ENCODE measurements at regions not wholly inside any gene's neighbourhood (a gene's known extent, or its start where the extent isn't known, plus 50 kb on each side); places are given as distances from the start of the nearest gene placed in this dataset.
A peak's percentile ranks its signal among the peaks of the same experiment; 100 is the strongest.

DNA sequence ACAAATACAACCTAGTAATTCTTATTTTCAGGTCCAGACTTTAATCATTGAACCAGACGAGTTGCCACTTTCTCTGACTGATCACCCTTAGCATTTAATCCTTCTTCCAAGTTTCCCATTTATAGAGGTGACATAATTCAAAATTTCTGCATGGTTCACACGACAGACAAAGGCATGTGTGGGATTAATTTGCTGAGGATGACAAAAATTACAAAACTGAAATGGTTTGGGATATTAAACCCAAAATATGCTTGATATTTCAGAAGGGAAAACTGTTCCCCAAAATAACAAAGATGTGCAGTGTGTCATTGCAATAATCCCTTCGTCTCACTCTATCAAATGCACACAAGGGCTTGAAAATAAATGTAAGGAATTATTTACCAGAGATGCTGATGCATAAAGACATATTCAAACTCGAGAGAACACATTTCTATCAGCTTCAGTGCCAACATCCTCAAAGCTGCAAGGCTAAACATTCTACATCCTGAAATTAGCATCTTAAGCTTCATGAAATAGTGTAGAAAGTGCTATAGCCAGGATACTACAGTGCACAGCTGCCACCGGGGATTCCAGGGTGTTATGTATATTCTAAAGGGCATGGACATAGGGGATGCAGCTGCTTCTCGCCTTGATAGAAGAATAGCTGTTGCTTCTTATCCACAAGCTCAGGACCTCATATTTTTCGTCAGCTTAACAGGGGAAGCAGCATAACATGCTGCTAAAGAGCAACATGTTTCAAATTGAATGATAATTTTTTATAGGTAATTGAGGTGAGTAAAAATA lies 198.7 kb upstream of the SLITRK1 start:
- Histone ChIP-seq H3K4me3 (ENCODE audit: low read length in 2 of 2) (no peak overlapping the region), H3K9me3 (ENCODE audit: control insufficient read depth in 2 of 2, insufficient read depth in 1 of 2, low read length in 1 of 2) (peaks cover 0 to 4% of the 10 kb centered on the region in 2 donors), H3K27ac (ENCODE audit: low read depth in 1 of 2, low read length in 1 of 2) (no peak overlapping the region), H3K27me3 (ENCODE audit: control insufficient read depth in 2 of 2, insufficient read depth in 1 of 2, low read length in 1 of 2) (no peaks in the 10 kb centered on the region), H3K4me1 (ENCODE audit: control insufficient read depth in 2 of 2, insufficient read depth in 2 of 2, low read length in 2 of 2) (no peaks in the 10 kb centered on the region), H3K36me3 (ENCODE audit: control insufficient read depth in 2 of 2, insufficient read depth in 2 of 2, low read length in 1 of 2) (no peaks in the 10 kb centered on the region)
- DNase-seq (ENCODE audit: low read depth in 6 of 9, low spot score in 9 of 9), result no peak
- 91% methylated on average over 7 of the region's 7 CpGs for WGBS

DNA sequence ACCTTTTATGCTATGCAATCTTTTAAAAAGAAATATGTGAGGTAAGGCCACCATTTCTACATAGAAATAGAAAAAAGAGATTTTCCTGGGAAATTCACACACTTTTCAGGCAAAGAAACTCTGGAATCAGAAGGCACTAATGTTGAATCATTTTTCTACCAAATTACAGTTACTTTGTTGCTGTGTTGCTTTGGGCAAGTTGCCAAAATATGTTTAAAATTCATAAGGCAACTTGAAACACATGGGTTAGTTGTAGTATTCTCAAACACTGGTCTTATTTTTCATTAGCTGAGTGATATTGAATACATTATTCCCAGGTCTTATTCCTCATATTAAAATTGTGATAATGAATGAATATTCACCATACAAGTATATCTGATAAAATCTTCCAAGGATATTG lies 195.0 kb upstream of the SLITRK1 start:
- DNase-seq (ENCODE audit: low read depth in 6 of 9, low spot score in 9 of 9), result no peak
- no peaks in the 10 kb centered on the region for H3K4me1 ChIP-seq (ENCODE audit: control insufficient read depth in 2 of 2, insufficient read depth in 2 of 2, low read length in 2 of 2)

DNA sequence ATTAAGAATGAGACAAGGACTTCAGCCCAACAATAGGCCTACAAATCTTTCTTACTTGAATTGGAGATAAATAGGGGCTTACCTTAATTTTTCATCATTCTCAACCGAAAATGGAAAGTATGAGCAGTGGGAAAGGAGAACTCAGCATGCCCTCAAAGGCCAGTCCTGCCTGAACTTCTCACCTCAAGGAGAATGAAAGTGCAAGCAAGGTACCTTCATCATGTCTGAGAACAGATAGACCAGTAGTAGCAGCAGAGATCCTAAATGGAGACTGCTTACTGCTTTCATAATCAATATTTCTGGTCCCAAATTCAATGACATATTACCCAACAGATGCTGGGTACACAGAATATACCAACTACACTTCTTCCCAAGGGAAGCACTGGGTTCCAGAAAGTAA lies 194.0 kb upstream of the SLITRK1 start:
- no peaks in the 10 kb centered on the region for H3K9me3 ChIP-seq (ENCODE audit: control insufficient read depth in 2 of 2, insufficient read depth in 1 of 2, low read length in 1 of 2)
- H3K27me3 ChIP-seq (ENCODE audit: control insufficient read depth in 2 of 2, insufficient read depth in 1 of 2, low read length in 1 of 2), result no peaks in the 10 kb centered on the region
- WGBS, result 90% methylated on average over 1 of the region's 1 CpG
- DNase-seq (ENCODE audit: low read depth in 6 of 9, low spot score in 9 of 9), result no peak
- H3K36me3 ChIP-seq (ENCODE audit: control insufficient read depth in 2 of 2, insufficient read depth in 2 of 2, low read length in 1 of 2), result no peaks in the 10 kb centered on the region
- H3K27ac ChIP-seq (ENCODE audit: low read depth in 1 of 2, low read length in 1 of 2), result no peak overlapping the region
- H3K4me1 ChIP-seq (ENCODE audit: control insufficient read depth in 2 of 2, insufficient read depth in 2 of 2, low read length in 2 of 2), result no peaks in the 10 kb centered on the region
- no peak overlapping the region for H3K4me3 ChIP-seq (ENCODE audit: low read length in 2 of 2)

More for the DNA sequence above, 195.0 kb upstream of the SLITRK1 start:
- Histone ChIP-seq H3K36me3 (ENCODE audit: control insufficient read depth in 2 of 2, insufficient read depth in 2 of 2, low read length in 1 of 2) (no peaks in the 10 kb centered on the region), H3K27ac (ENCODE audit: low read depth in 1 of 2, low read length in 1 of 2) (no peak overlapping the region), H3K4me3 (ENCODE audit: low read length in 2 of 2) (no peak overlapping the region), H3K9me3 (ENCODE audit: control insufficient read depth in 2 of 2, insufficient read depth in 1 of 2, low read length in 1 of 2) (no peaks in the 10 kb centered on the region), H3K27me3 (ENCODE audit: control insufficient read depth in 2 of 2, insufficient read depth in 1 of 2, low read length in 1 of 2) (no peaks in the 10 kb centered on the region)

DNA sequence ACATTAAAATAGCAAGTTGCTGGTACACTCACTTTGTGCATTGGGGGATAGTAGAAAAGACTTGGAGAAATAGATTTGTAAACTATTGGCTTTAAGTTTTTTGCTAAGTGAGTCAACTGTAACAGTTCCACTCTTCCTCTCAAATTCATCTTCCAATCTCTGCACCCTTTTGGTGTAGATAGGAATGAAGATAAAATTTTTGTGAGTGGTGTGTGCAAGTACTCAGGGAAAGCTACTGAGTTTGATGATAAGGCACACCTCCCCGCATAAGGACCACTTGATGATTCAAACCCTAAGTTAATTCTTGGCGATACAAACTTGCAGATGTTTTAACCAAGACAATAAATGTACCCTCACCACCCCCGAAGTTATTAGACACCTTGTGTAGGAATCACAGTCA lies 168.3 kb upstream of the SLITRK1 start:
- no peaks in the 10 kb centered on the region for H3K4me1 ChIP-seq (ENCODE audit: control insufficient read depth in 2 of 2, insufficient read depth in 2 of 2, low read length in 2 of 2)
- no peaks in the 10 kb centered on the region for H3K9me3 ChIP-seq (ENCODE audit: control insufficient read depth in 2 of 2, insufficient read depth in 1 of 2, low read length in 1 of 2)
- H3K27me3 ChIP-seq (ENCODE audit: control insufficient read depth in 2 of 2, insufficient read depth in 1 of 2, low read length in 1 of 2), result no peaks in the 10 kb centered on the region
- DNase-seq (ENCODE audit: low read depth in 6 of 9, low spot score in 9 of 9), result no peak
- WGBS, result 94% methylated on average over 3 of the region's 3 CpGs
- H3K4me3 ChIP-seq (ENCODE audit: low read length in 2 of 2), result no peak overlapping the region
- no peaks in the 10 kb centered on the region for H3K36me3 ChIP-seq (ENCODE audit: control insufficient read depth in 2 of 2, insufficient read depth in 2 of 2, low read length in 1 of 2)
- H3K27ac ChIP-seq (ENCODE audit: low read depth in 1 of 2, low read length in 1 of 2), result no peak overlapping the region

DNA sequence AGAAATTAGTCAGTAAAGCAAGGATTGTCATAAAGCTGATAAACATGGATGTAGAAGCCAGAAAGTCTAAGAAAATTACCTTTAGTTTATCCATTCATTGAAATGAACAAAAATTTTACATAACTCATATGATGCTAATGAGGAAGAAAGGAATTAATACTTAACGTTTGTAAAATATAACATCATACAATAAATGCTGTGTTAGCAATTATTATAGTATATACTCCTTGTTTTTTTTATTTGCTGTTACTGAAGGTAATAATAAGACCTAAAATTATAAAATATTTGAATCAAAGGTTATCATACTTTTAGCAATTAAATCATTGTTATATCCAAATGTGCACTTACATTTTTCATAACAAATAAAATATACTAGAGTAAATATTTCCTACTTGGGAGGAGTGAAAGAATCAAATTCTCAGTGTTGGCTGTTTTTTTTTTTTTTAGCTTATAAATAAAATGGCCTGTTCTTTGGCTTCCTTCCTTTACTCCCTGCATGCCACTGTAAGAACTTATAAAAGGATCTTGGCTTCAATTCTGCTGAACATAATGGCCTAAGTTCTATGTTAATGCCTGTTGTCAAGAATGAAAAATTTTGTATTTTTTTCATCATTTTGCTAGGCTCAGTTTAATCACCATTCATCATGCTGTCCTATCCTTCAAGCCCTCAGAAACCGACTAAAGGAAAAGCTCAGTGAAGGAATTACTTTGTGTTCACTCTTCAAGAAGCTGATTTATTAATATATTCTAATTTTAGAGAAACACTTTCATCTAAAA lies 167.4 kb upstream of the SLITRK1 start:
- Histone ChIP-seq H3K36me3 (ENCODE audit: control insufficient read depth in 2 of 2, insufficient read depth in 2 of 2, low read length in 1 of 2) (no peaks in the 10 kb centered on the region), H3K4me3 (ENCODE audit: low read length in 2 of 2) (no peak overlapping the region), H3K27ac (ENCODE audit: low read depth in 1 of 2, low read length in 1 of 2) (no peak overlapping the region), H3K27me3 (ENCODE audit: control insufficient read depth in 2 of 2, insufficient read depth in 1 of 2, low read length in 1 of 2) (no peaks in the 10 kb centered on the region), H3K4me1 (ENCODE audit: control insufficient read depth in 2 of 2, insufficient read depth in 2 of 2, low read length in 2 of 2) (no peaks in the 10 kb centered on the region), H3K9me3 (ENCODE audit: control insufficient read depth in 2 of 2, insufficient read depth in 1 of 2, low read length in 1 of 2) (no peaks in the 10 kb centered on the region)
- no peak for DNase-seq (ENCODE audit: low read depth in 6 of 9, low spot score in 9 of 9)
- 93% methylated on average over 2 of the region's 2 CpGs for WGBS

DNA sequence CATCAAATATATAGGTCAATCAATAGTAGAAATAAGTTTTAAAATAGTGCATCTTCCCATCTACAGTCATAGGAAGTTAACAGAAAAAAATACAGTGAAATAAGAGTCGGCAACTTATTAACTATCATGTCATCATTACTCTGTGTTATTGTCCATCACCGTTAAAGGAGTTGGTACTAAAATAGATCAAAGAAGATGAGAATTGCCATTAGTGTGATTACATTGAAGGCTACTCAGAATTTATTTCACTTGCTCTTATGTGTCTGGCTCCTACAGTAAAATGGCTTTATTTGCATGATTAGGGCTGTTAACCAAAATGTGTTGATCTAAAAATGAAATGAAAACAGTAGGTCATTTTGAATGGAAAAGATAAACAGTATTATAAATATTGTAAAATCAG lies 162.5 kb upstream of the SLITRK1 start:
- Histone ChIP-seq H3K9me3 (ENCODE audit: control insufficient read depth in 2 of 2, insufficient read depth in 1 of 2, low read length in 1 of 2) (no peaks in the 10 kb centered on the region), H3K27me3 (ENCODE audit: control insufficient read depth in 2 of 2, insufficient read depth in 1 of 2, low read length in 1 of 2) (no peaks in the 10 kb centered on the region), H3K36me3 (ENCODE audit: control insufficient read depth in 2 of 2, insufficient read depth in 2 of 2, low read length in 1 of 2) (no peaks in the 10 kb centered on the region), H3K27ac (ENCODE audit: low read depth in 1 of 2, low read length in 1 of 2) (no peak overlapping the region), H3K4me3 (ENCODE audit: low read length in 2 of 2) (no peak overlapping the region), H3K4me1 (ENCODE audit: control insufficient read depth in 2 of 2, insufficient read depth in 2 of 2, low read length in 2 of 2) (no peaks in the 10 kb centered on the region)
- 97% methylated on average over 2 of the region's 2 CpGs for WGBS
- no peak for DNase-seq (ENCODE audit: low read depth in 6 of 9, low spot score in 9 of 9)

DNA sequence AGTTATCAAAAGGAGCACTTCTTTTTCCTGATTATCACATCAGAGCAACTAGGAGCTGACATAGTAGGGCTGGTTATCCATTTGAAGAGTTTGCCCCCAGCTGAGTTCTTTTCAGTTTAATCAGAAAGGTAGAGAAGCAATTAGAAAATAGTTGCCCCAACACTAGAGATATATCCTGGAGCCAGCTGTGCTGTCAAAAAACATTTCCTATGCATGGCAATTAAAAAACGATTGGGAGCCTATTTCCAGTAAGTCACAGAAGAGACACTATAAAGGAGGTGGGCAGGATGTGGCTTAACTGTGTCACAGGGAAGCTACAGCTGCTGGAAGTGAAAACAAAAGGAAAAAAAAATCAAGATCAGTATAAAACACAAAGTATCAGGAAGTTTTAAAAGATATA lies 155.7 kb upstream of the SLITRK1 start:
- WGBS, result 0% methylated on average over 1 of the region's 1 CpG
- H3K4me3 ChIP-seq (ENCODE audit: low read length in 2 of 2), result no peak overlapping the region
- DNase-seq (ENCODE audit: low read depth in 6 of 9, low spot score in 9 of 9), result peak in 6 of 9 donors; percentile 5 to 53 (median 14)

DNA sequence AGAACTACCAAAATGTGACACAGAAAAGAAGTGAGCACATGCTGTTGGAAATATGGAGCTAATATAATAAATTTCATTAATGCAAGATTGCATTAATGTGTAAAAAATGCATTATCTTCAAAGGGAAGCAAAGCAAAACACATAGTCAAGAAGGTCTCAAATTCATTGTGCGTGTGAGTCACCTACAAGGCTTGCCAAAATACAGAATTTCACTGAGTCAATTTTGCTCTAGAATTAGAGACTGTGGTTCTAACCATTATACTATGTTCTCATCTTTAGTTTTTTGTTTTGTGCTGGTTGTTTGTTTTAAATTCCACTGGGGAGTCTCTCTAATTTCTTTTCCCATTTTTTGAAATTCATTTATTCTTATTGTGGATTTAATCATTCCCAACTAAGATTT lies 149.8 kb upstream of the SLITRK1 start:
- Histone ChIP-seq H3K27me3 (ENCODE audit: control insufficient read depth in 2 of 2, insufficient read depth in 1 of 2, low read length in 1 of 2) (no peaks in the 10 kb centered on the region), H3K36me3 (ENCODE audit: control insufficient read depth in 2 of 2, insufficient read depth in 2 of 2, low read length in 1 of 2) (no peaks in the 10 kb centered on the region), H3K4me3 (ENCODE audit: low read length in 2 of 2) (no peak overlapping the region), H3K4me1 (ENCODE audit: control insufficient read depth in 2 of 2, insufficient read depth in 2 of 2, low read length in 2 of 2) (no peaks in the 10 kb centered on the region), H3K9me3 (ENCODE audit: control insufficient read depth in 2 of 2, insufficient read depth in 1 of 2, low read length in 1 of 2) (no peaks in the 10 kb centered on the region), H3K27ac (ENCODE audit: low read depth in 1 of 2, low read length in 1 of 2) (no peak overlapping the region)
- no peak for DNase-seq (ENCODE audit: low read depth in 6 of 9, low spot score in 9 of 9)
- WGBS, result 58% methylated on average over 1 of the region's 1 CpG

More for the DNA sequence above, 155.7 kb upstream of the SLITRK1 start:
- Histone ChIP-seq H3K9me3 (ENCODE audit: control insufficient read depth in 2 of 2, insufficient read depth in 1 of 2, low read length in 1 of 2) (no peaks in the 10 kb centered on the region), H3K36me3 (ENCODE audit: control insufficient read depth in 2 of 2, insufficient read depth in 2 of 2, low read length in 1 of 2) (no peaks in the 10 kb centered on the region), H3K27me3 (ENCODE audit: control insufficient read depth in 2 of 2, insufficient read depth in 1 of 2, low read length in 1 of 2) (no peaks in the 10 kb centered on the region), H3K27ac (ENCODE audit: low read depth in 1 of 2, low read length in 1 of 2) (peak overlapping the region in 1 of 2 donors; percentile 23), H3K4me1 (ENCODE audit: control insufficient read depth in 2 of 2, insufficient read depth in 2 of 2, low read length in 2 of 2) (peaks cover 0 to 5% of the 10 kb centered on the region in 2 donors)

DNA sequence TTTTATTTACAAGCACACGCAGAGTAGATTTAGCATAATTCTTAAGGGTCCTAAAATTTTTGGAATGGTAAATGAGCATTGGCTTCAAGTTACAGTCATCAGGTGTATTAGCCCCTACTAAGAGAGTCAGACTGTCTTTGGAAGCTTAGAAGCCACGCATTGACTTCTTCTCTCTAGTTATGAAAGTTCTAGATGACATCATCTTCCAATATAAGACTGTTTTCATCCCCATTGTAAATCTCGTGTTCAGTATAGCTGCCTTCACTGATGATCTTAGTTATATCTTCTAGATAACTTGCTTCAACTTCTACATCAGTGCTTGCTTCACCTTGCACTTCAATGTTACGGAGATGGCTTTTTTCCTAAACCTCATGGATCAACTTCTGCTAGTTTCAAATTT lies 148.8 kb upstream of the SLITRK1 start:
- no peak overlapping the region for H3K27ac ChIP-seq (ENCODE audit: low read depth in 1 of 2, low read length in 1 of 2)
- H3K36me3 ChIP-seq (ENCODE audit: control insufficient read depth in 2 of 2, insufficient read depth in 2 of 2, low read length in 1 of 2), result no peaks in the 10 kb centered on the region
- H3K9me3 ChIP-seq (ENCODE audit: control insufficient read depth in 2 of 2, insufficient read depth in 1 of 2, low read length in 1 of 2), result no peaks in the 10 kb centered on the region
- H3K4me1 ChIP-seq (ENCODE audit: control insufficient read depth in 2 of 2, insufficient read depth in 2 of 2, low read length in 2 of 2), result no peaks in the 10 kb centered on the region
- H3K4me3 ChIP-seq (ENCODE audit: low read length in 2 of 2), result no peak overlapping the region
- no peaks in the 10 kb centered on the region for H3K27me3 ChIP-seq (ENCODE audit: control insufficient read depth in 2 of 2, insufficient read depth in 1 of 2, low read length in 1 of 2)
- 95% methylated on average over 4 of the region's 4 CpGs for WGBS
- no peak for DNase-seq (ENCODE audit: low read depth in 6 of 9, low spot score in 9 of 9)
